ENCODE measurements at regions not wholly inside any gene's neighbourhood (a gene's known extent, or its start where the extent isn't known, plus 50 kb on each side); places are given as distances from the start of the nearest gene placed in this dataset.

GRCh38 chr11:19306179-19306944, 65.6 kb upstream of the E2F8 start:
- TF ChIP-seq EZH2 (IDR thresholded peaks at IDR 0.05; ENCODE audit: borderline replicate concordance, low read length): no peak
- no peak for TF ChIP-seq CTCF (conservative IDR thresholded peaks at IDR 0.05 in 1 of 2, IDR thresholded peaks at IDR 0.05 in 1 of 2; ENCODE audit: extremely low read depth in 1 of 2, insufficient read depth in 1 of 2, low read depth in 1 of 2, low read length in 2 of 2)
